HUES48 (cell line): ENCODE measurements at regions not wholly inside any gene's neighbourhood (a gene's known extent, or its start where the extent isn't known, plus 50 kb on each side); places are given as distances from the start of the nearest gene placed in this dataset.

ENCODE experiments used
- H3K27ac ChIP-seq: one replicate; pipeline ENCODE4 v1.7.0; 2013; ENCODE audit warnings: low read depth, low read length, inconsistent platforms
- H3K27me3 ChIP-seq: 2 replicates; pipeline ENCODE4 v1.6.1; 2013; ENCODE audit warnings: mild to moderate bottlenecking, low read length; ENCODE audit not compliant: control insufficient read depth, insufficient read depth
- H3K36me3 ChIP-seq: 2 replicates; pipeline ENCODE4 v1.6.1; 2013; ENCODE audit warnings: low read length; ENCODE audit not compliant: control insufficient read depth, insufficient read depth
- H3K4me1 ChIP-seq: 2 replicates; pipeline ENCODE4 v1.6.1; 2013; ENCODE audit warnings: mild to moderate bottlenecking, low read length; ENCODE audit not compliant: control insufficient read depth, insufficient read depth
- H3K4me3 ChIP-seq: 2 replicates; pipeline ENCODE4 v1.5.1; 2013; ENCODE audit warnings: mild to moderate bottlenecking, low read depth, low read length
- H3K9ac ChIP-seq: 2 replicates; pipeline ENCODE4 v1.6.1; 2013; ENCODE audit warnings: mild to moderate bottlenecking, low read depth, low read length, moderate library complexity
- H3K9me3 ChIP-seq: 2 replicates; pipeline ENCODE4 v1.6.1; 2013; ENCODE audit warnings: low read length; ENCODE audit not compliant: control insufficient read depth, insufficient read depth

GRCh38 chr7:155399577-155399976 is 58.4 kb upstream of the EN2 start:
- no peaks in the 10 kb centered on the region for H3K9me3 ChIP-seq
- H3K9ac ChIP-seq = no peak overlapping the region
- no peak overlapping the region for H3K4me3 ChIP-seq
- H3K27ac ChIP-seq = no peak overlapping the region
- H3K27me3 ChIP-seq = no peaks in the 10 kb centered on the region
- H3K36me3 ChIP-seq = no peaks in the 10 kb centered on the region
- no peaks in the 10 kb centered on the region for H3K4me1 ChIP-seq

- Histone ChIP-seq H3K27me3 (peaks cover 3% of the 10 kb centered on the region; the same call in 1 of the 2 replicates), H3K4me3 (no peak overlapping the region), H3K27ac (no peak overlapping the region), H3K9me3 (no peaks in the 10 kb centered on the region), H3K36me3 (no peaks in the 10 kb centered on the region), H3K9ac (no peak overlapping the region), H3K4me1 (no peaks in the 10 kb centered on the region)
Measured at GRCh38 chr7:155401231-155401630, 56.7 kb upstream of the EN2 start.

GRCh38 chr7:155401884-155402283 is 56.0 kb upstream of the EN2 start:
- Histone ChIP-seq H3K9ac (no peak overlapping the region), H3K36me3 (no peaks in the 10 kb centered on the region), H3K4me3 (no peak overlapping the region), H3K9me3 (no peaks in the 10 kb centered on the region), H3K4me1 (no peaks in the 10 kb centered on the region), H3K27ac (no peak overlapping the region), H3K27me3 (peaks cover 3% of the 10 kb centered on the region; the same call in 1 of the 2 replicates)

GRCh38 chr7:155402941-155403340 is 55.0 kb upstream of the EN2 start:
- no peaks in the 10 kb centered on the region for H3K36me3 ChIP-seq
- no peaks in the 10 kb centered on the region for H3K9me3 ChIP-seq
- H3K4me3 ChIP-seq = no peak overlapping the region
- no peaks in the 10 kb centered on the region for H3K4me1 ChIP-seq
- H3K27me3 ChIP-seq = peaks cover 3% of the 10 kb centered on the region; the same call in 1 of the 2 replicates
- H3K27ac ChIP-seq = no peak overlapping the region
- H3K9ac ChIP-seq = no peak overlapping the region

- Histone ChIP-seq H3K9me3 (no peaks in the 10 kb centered on the region), H3K4me1 (peaks cover 8% of the 10 kb centered on the region; the same call in 1 of the 2 replicates), H3K36me3 (no peaks in the 10 kb centered on the region), H3K9ac (no peak overlapping the region), H3K27me3 (peaks cover 10% of the 10 kb centered on the region; the same call in 1 of the 2 replicates), H3K4me3 (no peak overlapping the region), H3K27ac (no peak overlapping the region)
Measured at GRCh38 chr7:155404976-155405375, 53.0 kb upstream of the EN2 start.

- no peaks in the 10 kb centered on the region for H3K9me3 ChIP-seq
- no peak overlapping the region for H3K27ac ChIP-seq
- H3K27me3 ChIP-seq = peaks cover 10% of the 10 kb centered on the region; the same call in 1 of the 2 replicates
- H3K9ac ChIP-seq = no peak overlapping the region
- H3K4me3 ChIP-seq = no peak overlapping the region
- no peaks in the 10 kb centered on the region for H3K36me3 ChIP-seq
- H3K4me1 ChIP-seq = peaks cover 8% of the 10 kb centered on the region; the same call in 1 of the 2 replicates
Measured at GRCh38 chr7:155405399-155406318, 52.3 kb upstream of the EN2 start.

GRCh38 chr7:155407799-155408198 is 50.1 kb upstream of the EN2 start:
- H3K27ac ChIP-seq = no peak overlapping the region
- H3K9me3 ChIP-seq = no peaks in the 10 kb centered on the region
- H3K4me3 ChIP-seq = no peak overlapping the region
- H3K27me3 ChIP-seq = peaks cover 26% of the 10 kb centered on the region
- no peak overlapping the region for H3K9ac ChIP-seq
- H3K4me1 ChIP-seq = peaks cover 8% of the 10 kb centered on the region; the same call in 1 of the 2 replicates
- H3K36me3 ChIP-seq = no peaks in the 10 kb centered on the region
